8988T (cell line): ENCODE measurements at regions not wholly inside any gene's neighbourhood (a gene's known extent, or its start where the extent isn't known, plus 50 kb on each side); places are given as distances from the start of the nearest gene placed in this dataset.

Source experiments
- DNase-seq: peaks from one replicate; pipeline ENCODE4 v3.0.0; 2011

GRCh38 chr10:117884592-117884991 lies 162.1 kb downstream of the RAB11FIP2 start:
- no peak for DNase-seq

DNA sequence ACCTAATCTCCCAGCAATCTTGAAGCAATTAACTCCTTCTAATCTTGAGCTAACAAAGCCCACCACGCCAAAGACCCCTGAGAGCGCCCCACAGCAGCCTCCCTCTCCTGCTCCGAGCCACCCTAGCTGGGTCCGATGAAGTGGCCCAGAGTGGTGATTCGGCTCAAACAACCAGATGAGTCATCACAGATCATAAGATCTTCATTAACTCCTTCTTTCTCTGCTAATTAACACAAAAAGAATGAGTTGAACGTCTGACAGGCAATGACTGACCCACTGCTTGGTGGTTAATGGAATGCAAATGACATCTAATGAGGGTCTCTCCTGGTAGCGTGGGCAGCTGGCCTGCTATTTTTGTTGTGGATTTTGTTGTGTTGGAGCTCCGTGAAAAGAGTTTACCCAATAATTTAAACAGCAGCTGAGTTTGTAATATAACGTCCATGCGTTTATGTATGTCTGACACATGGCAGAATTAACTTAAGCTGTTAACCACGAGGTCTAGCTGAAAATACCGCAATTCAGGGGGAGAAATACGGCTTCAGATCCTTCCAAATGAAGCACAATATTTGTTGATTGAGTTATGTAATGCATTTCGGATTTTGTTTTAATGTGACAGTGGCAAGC lies 161.4 kb downstream of the RAB11FIP2 start:
- DNase-seq, result no peak

- no peak for DNase-seq
Observed at GRCh38 chr10:117886766-117887165, 160.0 kb downstream of the RAB11FIP2 start.

- DNase-seq, result no peak
Observed at GRCh38 chr10:117889664-117890063, 157.1 kb downstream of the RAB11FIP2 start.

DNA sequence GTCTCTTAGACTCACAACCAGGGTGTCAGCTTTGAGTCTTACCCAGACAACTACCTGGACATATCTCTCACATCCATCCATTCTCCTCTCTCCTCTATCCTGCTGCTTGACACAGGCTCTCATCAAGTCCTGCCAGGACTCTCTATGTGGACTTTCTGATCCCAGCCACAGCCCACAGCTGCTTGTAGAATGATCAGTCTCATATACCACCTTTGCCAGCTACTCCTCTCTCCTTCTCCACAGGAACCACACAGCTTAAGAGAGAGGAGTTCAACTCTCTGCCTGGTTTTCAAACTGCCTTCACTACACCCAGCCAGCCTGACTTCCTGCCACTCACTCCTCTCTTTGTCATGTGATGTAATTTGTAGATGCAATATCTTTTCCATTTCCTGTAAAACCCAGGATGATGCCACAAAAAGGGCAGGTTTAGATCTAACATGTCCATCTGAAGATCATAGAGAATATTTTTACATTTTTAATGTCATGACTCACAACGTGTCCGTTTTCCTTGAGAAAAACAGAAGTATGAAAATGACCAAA lies 154.0 kb downstream of the RAB11FIP2 start:
- DNase-seq, result no peak

DNA sequence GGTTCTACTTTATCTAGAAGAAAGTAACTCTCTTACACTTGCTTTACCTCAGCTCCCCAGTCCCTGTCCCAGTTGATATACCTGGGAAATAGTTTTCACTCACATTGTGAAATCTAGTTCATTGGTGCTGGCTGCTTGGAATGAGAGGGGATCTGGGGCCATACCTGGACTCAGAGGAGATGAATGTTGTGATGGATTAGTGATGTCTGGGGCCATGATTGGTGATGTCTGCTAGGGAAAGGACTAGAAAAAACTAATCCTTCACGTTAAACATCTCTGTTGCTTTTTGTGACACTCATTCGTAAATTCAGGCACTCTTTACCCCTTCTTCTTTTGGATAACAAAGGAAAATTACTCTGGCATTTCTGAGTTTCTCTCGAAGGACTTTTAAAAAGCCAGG lies 152.4 kb downstream of the RAB11FIP2 start:
- DNase-seq, result no peak

GRCh38 chr10:117896517-117896916 lies 150.2 kb downstream of the RAB11FIP2 start:
- DNase-seq, result no peak

GRCh38 chr10:117899181-117899683 lies 147.5 kb downstream of the RAB11FIP2 start:
- DNase-seq, result no peak

DNA sequence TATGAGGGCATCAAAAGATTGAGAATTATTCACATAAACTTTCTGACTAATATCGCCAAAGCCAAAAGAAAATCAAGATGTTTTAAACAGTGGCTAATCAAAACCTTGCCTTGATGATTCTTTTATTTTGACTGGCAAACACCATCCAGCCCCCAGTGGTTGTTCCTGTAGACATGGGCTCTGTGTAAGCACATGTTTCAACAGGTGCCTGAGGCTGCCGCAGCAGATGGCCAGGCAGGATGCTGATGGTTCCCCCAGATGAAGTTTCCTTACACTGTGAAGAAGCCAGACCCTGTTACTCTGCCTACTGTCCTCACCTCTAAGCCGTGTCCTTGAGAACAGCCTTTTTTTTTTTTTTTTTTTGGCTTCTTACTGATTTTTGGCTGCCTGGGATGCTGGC lies 146.5 kb downstream of the RAB11FIP2 start:
- DNase-seq, result no peak

DNA sequence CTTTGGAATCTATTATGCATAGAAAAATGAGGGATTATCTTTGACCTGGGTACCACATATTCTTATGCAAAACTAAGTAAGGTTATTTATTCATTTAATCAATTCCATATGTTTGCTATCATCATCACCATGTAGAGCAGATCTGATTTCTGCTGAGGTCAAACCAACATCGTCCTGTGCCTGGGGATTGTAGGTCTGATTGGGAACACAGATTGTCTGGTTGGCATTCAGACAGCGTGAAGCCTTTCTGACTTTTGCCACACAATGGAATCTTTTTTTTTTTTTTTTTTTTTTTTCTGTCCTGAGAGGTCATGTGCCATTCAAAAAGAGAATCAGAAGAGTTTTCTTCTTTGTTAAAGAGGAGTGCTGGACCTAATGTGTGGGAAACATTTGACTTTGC lies 142.9 kb downstream of the RAB11FIP2 start:
- DNase-seq, result no peak

GRCh38 chr10:117905404-117905803 lies 141.3 kb downstream of the RAB11FIP2 start:
- DNase-seq, result no peak

- no peak for DNase-seq
Observed at GRCh38 chr10:117911684-117912083, 135.1 kb downstream of the RAB11FIP2 start.

GRCh38 chr10:117914334-117914733 lies 132.4 kb downstream of the RAB11FIP2 start:
- no peak for DNase-seq

DNA sequence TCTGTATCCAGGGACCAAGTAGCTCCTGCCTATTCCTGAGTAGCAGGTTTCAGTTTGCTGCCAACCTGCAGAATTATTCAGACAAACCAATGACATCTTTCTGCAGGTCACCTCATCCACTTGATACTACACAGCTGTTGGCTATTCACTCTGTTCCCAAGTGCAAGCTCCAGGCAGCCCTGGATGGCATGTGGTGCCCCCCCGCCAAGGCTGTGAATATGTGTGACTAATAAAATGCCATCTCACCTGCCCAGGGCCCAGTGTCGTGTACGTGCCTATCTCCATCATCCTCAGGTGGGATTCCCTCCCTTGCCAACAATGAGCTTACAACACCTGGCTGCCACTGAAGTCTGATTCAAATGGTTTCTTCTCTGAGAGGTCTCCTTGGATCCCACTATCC lies 125.8 kb downstream of the RAB11FIP2 start:
- DNase-seq, result no peak

DNA sequence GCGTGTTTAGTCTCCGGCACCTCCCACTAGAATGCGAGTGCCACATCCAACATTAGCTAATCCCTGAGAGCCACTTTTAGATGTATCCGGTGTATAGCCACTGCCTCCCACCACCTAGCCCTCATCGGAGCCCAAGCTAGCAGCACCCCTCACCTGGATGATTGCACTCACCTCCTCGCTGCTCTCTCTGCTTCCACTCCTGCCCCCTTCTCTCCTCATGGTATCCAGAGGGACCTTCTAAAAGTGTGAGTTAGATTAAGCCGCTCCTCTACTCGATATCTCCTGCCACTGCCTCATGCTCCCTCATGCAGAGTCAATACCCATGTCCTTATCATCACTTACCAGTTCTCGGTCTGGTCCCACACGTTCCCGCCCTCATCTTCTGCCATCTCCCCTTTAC lies 125.3 kb downstream of the RAB11FIP2 start:
- no peak for DNase-seq

GRCh38 chr10:117924820-117925219 lies 121.9 kb downstream of the RAB11FIP2 start:
- no peak for DNase-seq

- DNase-seq, result no peak
Observed at GRCh38 chr10:117925369-117925768, 121.4 kb downstream of the RAB11FIP2 start.

GRCh38 chr10:117926491-117926890 lies 120.2 kb downstream of the RAB11FIP2 start:
- DNase-seq, result no peak

GRCh38 chr10:117927332-117927731 lies 119.4 kb downstream of the RAB11FIP2 start:
- DNase-seq, result no peak

DNA sequence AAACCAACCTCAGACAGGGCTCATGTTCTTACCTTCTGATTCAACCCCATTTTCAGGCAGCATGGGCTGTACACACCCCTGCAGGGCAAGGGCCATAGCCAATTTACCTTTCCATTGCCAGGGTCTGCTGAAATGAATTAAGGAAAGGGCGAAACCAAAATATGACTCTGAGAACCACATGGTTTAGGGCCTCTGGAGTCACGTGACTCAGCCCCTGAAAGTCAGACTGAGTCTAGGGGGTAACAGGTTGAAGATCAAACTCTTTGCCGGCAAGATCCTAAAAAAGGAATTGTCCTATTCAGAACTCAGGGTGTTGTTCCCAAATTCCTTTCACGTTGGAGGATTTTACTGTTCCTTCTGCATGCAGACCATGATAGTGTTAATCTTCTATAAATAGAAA lies 118.9 kb downstream of the RAB11FIP2 start:
- DNase-seq, result no peak

- DNase-seq, result no peak
Observed at GRCh38 chr10:117928281-117928680, 118.5 kb downstream of the RAB11FIP2 start.

GRCh38 chr10:117928741-117929140 lies 118.0 kb downstream of the RAB11FIP2 start:
- no peak for DNase-seq

- no peak for DNase-seq
Observed at GRCh38 chr10:117929327-117930067, 117.2 kb downstream of the RAB11FIP2 start.

GRCh38 chr10:117931078-117931477 lies 115.7 kb downstream of the RAB11FIP2 start:
- DNase-seq, result no peak
